ENCODE measurements at regions not wholly inside any gene's neighbourhood (a gene's known extent, or its start where the extent isn't known, plus 50 kb on each side); places are given as distances from the start of the nearest gene placed in this dataset.

- no TSS peak for BruUV-seq (replicated peaks)
These were observed 480.2 kb upstream of the ERCC4 start for GRCh38 chr16:13439766-13440165.

More at GRCh38 chr16:13439766-13440165, 480.2 kb upstream of the ERCC4 start:
- no peaks in the 10 kb centered on the region for H3K79me2 ChIP-seq (ENCODE audit: insufficient read depth, low read length)
- no peaks in the 10 kb centered on the region for H3K36me3 ChIP-seq (ENCODE audit: control insufficient read depth in 1 of 2, insufficient read depth in 2 of 2, low read length in 2 of 2)
- no peaks in the 10 kb centered on the region for H3K4me1 ChIP-seq (ENCODE audit: control insufficient read depth in 1 of 2, insufficient read depth in 2 of 2, low read length in 2 of 2)
- ATAC-seq = no peak
- no peak overlapping the region for H3K9ac ChIP-seq (ENCODE audit: low read length)
- peaks cover 0 to 5% of the 10 kb centered on the region in 2 experiments; a peak in 1 of 4 replicates for H3K9me3 ChIP-seq (ENCODE audit: control insufficient read depth in 1 of 2, insufficient read depth in 1 of 2, low read depth in 1 of 2, low read length in 2 of 2)
- no peak overlapping the region for H3K4me2 ChIP-seq (ENCODE audit: low read length)
- intact Hi-C loops (cut with micrococcal nuclease) = no loop called here
- H3K4me3 ChIP-seq (replicated peaks in 1 of 2; ENCODE audit: low read depth in 1 of 2, low read length in 2 of 2) = no peak overlapping the region
- ChIA-PET CTCF (no interaction called here), RAD21 (ENCODE audit: low non-redundant PET in 1 of 2, low total read pairs in 2 of 2, uncharacterized antibody in 2 of 2, unreplicated experiment in 2 of 2) (no interaction called here), POLR2A (no interaction called here)
- H3K27me3 ChIP-seq (ENCODE audit: insufficient read depth, low read length) = no peaks in the 10 kb centered on the region
- no peak overlapping the region for H2AFZ ChIP-seq (ENCODE audit: low read depth, low read length, poor library complexity, severe bottlenecking)
- no peak overlapping the region for H3K27ac ChIP-seq (ENCODE audit: low read depth, low read length)
- no peak for DNase-seq (ENCODE audit: low read depth, low spot score)
- H3K9me2 ChIP-seq (ENCODE audit: insufficient read depth) = no peaks in the 10 kb centered on the region
- H4K20me1 ChIP-seq (ENCODE audit: insufficient read depth) = no peaks in the 10 kb centered on the region
- no peak for TF ChIP-seq CTCF (IDR thresholded peaks at IDR 0.05 in 2 of 3, conservative IDR thresholded peaks at IDR 0.05 in 1 of 3; ENCODE audit: borderline replicate concordance in 1 of 3, insufficient read depth in 1 of 3, low read depth in 2 of 3, low read length in 2 of 3)
- TF ChIP-seq SIN3A (IDR thresholded peaks at IDR 0.05; ENCODE audit: low read depth) = no peak
- no peak for TF ChIP-seq EZH2 (IDR thresholded peaks at IDR 0.05)
- TF ChIP-seq EGR1 (IDR thresholded peaks at IDR 0.05; ENCODE audit: low read depth) = no peak
- TF ChIP-seq CEBPB (IDR thresholded peaks at IDR 0.05; ENCODE audit: low read depth) = no peak
- no peak for TF ChIP-seq ZFX (IDR thresholded peaks at IDR 0.05)
- no peak for TF ChIP-seq ELF1 (IDR thresholded peaks at IDR 0.05; ENCODE audit: borderline replicate concordance, low read depth)
- no peak for TF ChIP-seq JUND (IDR thresholded peaks at IDR 0.05)
- TF ChIP-seq POLR2AphosphoS5 (IDR thresholded peaks at IDR 0.05; ENCODE audit: low read depth, low read length) = no peak
- no peak for TF ChIP-seq YY1 (IDR thresholded peaks at IDR 0.05; ENCODE audit: extremely low read depth, insufficient replicate concordance, low read depth, low read length)
- no peak for TF ChIP-seq REST (IDR thresholded peaks at IDR 0.05; ENCODE audit: low read depth)
- no peak for TF ChIP-seq RAD21 (IDR thresholded peaks at IDR 0.05; ENCODE audit: low read depth)
- no peak for TF ChIP-seq SRF (IDR thresholded peaks at IDR 0.05; ENCODE audit: low read depth)
- no peak for TF ChIP-seq CBX3 (IDR thresholded peaks at IDR 0.05; ENCODE audit: low read depth)
- TF ChIP-seq EZH2phosphoT487 (IDR thresholded peaks at IDR 0.05; ENCODE audit: borderline replicate concordance) = no peak
